Inferior parietal cortex (tissue), 1 donor: ENCODE measurements at regions not wholly inside any gene's neighbourhood (a gene's known extent, or its start where the extent isn't known, plus 50 kb on each side); places are given as distances from the start of the nearest gene placed in this dataset.

ENCODE experiments used
- DNase-seq: peaks from one replicate; pipeline ENCODE4 v3.0.0-alpha.2; 2016; ENCODE audit errors: extremely low spot score

DNA sequence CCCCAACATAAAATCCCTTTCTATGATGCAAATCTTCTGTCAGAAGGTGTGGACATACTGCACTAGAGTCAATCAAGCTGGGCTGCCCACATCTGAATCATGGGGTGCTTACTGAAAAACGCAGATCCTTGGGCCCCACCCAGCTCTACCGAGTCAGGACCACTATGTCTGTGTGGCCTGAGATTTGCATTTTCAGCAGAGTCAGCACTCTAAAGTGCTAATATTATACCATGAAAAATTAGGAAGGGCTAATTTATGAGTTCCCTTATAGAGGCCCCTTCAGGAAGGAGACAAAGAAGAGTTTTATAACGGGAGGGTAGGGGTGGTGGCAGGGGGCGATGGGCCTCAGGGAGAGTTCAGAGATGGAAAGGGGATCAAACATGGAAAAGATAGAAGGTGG is 163.3 kb upstream of the NABP1 start:
- DNase-seq: no peak

GRCh38 chr2:191515551-191515950 is 162.4 kb upstream of the NABP1 start:
- no peak for DNase-seq

GRCh38 chr2:191516260-191516659 is 161.7 kb upstream of the NABP1 start:
- no peak for DNase-seq

DNA sequence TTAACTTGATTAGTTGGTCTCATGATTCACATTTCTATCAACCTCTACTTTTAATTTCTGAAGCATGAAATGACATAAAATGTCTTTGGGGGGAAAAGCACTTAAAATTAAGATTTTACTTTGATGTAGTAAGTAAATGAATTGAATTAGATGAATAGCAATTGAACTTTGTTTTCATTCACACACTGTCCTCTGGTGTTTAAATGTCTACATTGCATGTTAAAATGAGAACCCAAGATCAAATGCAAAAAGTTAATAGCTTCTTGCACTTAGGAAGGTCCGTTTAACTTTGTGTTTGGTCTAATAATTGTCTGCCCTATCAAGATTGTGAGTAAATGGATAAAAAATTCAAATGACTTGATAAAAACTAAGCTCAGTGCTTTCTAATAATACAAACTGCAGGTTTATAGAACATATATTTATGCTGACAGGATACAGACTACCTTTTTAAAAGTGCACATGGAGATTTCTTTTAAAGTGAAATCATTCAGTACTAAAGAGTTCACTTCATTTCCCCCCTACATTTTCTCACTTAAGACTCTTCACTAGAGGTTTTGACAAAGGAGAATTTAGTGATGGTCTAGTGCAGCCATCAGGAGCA is 156.2 kb upstream of the NABP1 start:
- DNase-seq: peak; percentile 64

DNA sequence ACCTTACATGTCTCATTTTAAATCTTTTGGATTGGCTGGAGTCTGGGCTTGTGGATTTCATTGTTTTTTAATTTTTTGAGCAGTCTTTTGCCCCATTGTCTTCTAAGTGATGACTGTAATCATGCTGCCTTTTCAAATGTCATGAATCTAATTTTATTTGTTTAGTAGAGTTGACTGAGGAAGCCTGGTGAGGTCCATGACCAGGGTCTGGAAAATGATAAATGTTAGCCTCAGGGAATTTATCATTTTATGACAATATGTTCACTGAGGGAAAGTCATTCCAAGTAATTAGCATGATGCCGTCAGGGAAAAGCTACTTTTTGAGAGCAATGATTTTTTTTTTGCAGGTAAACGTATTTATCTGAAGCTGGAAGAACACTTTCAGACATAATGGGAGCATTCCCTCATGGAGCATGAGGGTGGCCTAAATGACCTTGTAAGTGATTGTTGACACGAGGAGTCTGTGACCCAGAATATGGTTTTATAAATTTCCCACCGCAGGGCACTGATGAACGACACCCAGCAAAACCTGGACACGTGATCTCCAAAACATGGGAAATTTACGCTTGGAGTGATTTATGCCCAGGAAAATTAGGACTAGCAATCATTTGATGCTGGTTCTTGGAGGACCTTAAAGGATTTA is 155.3 kb upstream of the NABP1 start:
- DNase-seq: no peak

DNA sequence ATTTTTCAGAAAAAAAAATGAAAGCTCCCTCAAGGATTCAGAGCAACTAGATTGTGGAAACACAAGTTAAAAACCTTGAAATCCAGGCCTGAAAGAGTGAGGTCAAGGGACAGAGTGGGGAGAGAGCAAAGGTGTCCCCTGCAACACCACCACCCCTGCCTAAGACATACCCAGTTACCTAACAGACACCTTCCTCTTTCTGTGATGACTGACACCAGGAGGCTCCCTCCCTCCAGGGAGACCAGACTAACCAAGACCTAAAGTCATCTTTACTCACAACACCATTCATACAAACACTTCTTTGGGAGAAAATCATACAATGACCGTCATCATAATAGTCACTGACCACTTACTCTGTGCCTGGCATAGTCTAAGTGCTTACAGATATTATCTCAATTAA is 151.8 kb upstream of the NABP1 start:
- DNase-seq: no peak

DNA sequence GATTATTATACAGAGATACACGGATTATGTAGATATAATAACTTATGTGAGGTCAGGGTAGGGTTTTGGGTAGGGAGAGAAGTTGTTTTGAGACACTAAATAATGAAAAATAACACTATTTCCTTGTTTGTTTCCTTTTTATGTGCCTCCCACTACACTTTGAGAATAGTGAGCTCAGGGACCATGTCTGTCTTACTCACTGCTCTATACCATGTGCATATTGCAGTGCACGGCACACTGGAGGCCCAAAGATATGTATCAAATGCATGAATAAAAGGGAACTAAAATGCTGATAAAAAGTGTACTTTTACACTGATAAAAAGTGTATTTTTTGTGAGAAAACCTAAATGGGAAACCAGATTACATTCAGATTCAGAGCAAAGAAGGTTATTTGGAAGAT is 151.4 kb upstream of the NABP1 start:
- DNase-seq: no peak

DNA sequence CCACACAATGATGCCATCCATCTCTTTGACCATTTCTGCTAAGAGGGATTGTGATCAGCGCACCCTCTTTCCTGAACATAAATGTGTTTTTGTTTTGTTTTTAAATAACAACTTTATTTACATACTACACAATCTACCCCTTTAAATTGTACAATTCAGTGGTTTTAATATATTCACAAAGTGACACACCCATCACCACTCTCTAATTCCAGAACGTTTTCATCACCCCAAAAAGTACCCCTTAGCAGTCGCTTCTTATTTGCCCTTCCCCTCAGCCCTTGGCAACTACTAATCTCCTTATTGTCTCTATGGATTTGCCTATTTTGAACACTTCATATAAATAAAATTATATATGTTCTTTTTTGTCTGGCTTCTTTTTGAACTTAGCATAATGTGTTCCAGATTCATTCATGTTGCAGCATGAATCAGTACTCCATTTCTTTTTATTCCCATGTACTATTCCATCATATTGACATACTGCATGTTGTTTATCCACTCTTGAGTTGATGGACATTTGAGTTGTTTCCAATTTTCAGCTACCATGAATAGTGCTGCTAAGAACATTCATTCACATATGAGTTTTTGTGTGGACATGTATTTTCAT is 150.9 kb upstream of the NABP1 start:
- DNase-seq: no peak

GRCh38 chr2:191530618-191531017 is 147.3 kb upstream of the NABP1 start:
- DNase-seq: no peak

- DNase-seq: no peak
Observed at GRCh38 chr2:191533693-191534180, 144.2 kb upstream of the NABP1 start.

- DNase-seq: no peak
Observed at GRCh38 chr2:191537921-191538320, 140.0 kb upstream of the NABP1 start.

GRCh38 chr2:191538334-191538903 is 139.5 kb upstream of the NABP1 start:
- DNase-seq: no peak

- no peak for DNase-seq
Observed at GRCh38 chr2:191539068-191539467, 138.9 kb upstream of the NABP1 start.

DNA sequence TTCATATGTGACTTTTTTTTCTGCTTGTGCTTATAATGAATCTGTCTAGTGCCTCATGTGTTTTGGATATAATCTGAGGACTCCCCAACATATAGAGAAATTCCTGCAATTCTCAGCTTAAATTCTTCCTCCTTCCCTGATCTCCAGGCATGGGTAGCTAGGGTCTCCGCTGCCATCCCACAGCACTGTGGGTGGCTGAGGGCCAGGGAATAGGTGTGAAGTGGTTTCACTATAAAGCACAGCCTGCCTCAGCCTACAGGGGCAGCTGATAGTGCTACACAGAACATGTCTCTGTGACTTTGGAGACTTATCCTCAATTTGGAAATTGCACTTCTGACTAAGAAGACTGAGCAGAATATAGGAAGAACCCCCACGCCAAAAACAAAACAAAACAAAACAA is 137.3 kb upstream of the NABP1 start:
- no peak for DNase-seq

DNA sequence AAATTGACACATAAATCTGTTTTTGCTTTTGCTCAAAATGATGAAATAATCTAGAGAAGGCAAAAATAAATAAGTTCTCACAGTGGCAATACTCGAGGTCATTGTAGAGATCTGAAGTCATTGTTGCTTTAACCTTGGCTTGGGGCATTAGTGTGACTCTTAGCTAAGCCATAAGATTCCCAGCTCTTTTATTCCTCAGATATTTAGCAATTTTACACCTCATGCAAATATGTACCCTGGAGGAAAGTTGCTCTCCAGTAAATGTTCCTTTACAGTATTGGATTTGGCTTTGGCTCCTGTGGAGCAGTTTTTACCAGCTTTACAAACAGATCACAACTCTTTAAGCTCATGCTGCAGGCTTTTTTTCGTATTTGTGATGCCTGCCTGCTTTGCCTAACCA is 134.2 kb upstream of the NABP1 start:
- no peak for DNase-seq

DNA sequence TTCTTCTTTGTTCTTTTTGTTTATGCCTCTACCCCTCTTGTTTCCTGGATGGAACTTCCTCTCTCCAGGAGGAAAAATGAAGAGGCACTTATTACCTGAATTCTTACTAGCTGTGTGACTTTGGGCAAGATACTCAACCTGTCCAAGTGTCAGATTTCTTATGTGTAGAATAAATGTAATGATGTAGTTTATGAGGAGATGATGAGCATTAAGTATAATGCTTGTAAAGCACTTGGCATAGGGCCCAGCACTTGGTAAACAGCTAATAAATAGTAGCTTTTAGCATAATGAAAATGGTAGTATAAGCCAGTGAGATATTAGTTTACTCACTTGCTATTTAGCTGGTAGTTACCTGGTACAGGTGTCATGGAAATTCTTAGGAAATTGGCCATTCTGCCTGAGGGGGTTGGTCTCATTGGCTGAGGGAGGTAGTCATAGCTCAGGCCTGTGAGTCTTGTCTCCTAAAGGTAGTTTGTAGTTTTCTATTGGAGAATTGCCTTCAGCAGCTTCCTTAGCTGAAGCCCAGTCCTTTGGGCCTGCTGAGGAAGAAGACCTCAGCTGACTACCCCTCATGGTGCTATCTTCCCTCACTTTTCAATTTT is 133.4 kb upstream of the NABP1 start:
- DNase-seq: no peak

GRCh38 chr2:191545361-191545760 is 132.6 kb upstream of the NABP1 start:
- no peak for DNase-seq

GRCh38 chr2:191552066-191552465 is 125.9 kb upstream of the NABP1 start:
- DNase-seq: no peak

DNA sequence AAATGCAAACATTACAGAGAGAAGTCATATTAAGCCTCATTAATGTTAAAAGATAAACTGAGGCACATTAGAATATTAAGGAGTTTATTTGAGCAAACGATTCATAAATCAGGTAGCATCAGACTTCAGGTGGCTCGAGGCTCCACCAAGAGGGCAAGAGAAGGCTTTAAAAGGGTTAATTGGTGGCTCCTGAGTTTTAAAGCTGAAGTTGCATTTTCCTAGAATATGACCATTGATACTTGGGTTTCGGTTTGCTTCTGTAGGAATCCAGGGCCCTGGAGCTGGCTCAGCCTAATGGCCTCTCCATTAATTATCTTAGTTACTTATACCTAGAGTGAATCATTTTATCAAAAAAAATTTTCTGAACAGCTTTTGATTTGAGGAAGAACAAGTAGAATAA is 123.7 kb upstream of the NABP1 start:
- DNase-seq: no peak

GRCh38 chr2:191555092-191555742 is 122.7 kb upstream of the NABP1 start:
- DNase-seq: peak; percentile 98

- no peak for DNase-seq
Observed at GRCh38 chr2:191556463-191556862, 121.5 kb upstream of the NABP1 start.

- no peak for DNase-seq
Observed at GRCh38 chr2:191557841-191558240, 120.1 kb upstream of the NABP1 start.
